Nephron progenitor cell (in vitro differentiated cells): ENCODE measurements at regions not wholly inside any gene's neighbourhood (a gene's known extent, or its start where the extent isn't known, plus 50 kb on each side); places are given as distances from the start of the nearest gene placed in this dataset.
A peak's percentile ranks its signal among the peaks of the same experiment; 100 is the strongest.

ENCODE experiments used
- DNase-seq: peaks from one replicate; pipeline ENCODE4 v3.0.0; 2021
- H3K27ac Mint-ChIP-seq: 2 replicates; pipeline ENCODE4 v1.8.0; 2021; ENCODE audit warnings: mild to moderate bottlenecking, moderate library complexity, mixed read lengths
- H3K27me3 Mint-ChIP-seq: 2 replicates; pipeline ENCODE4 v1.8.0; 2021; ENCODE audit warnings: mild to moderate bottlenecking, low read depth, mixed read lengths; ENCODE audit not compliant: poor library complexity
- H3K36me3 Mint-ChIP-seq: 2 replicates; pipeline ENCODE4 v1.8.0; 2021; ENCODE audit warnings: low read depth, mixed read lengths
- H3K4me1 Mint-ChIP-seq: 2 replicates; pipeline ENCODE4 v1.8.0; 2021; ENCODE audit warnings: mixed read lengths
- H3K4me3 Mint-ChIP-seq: 2 replicates; pipeline ENCODE4 v1.8.0; 2021; ENCODE audit warnings: mild to moderate bottlenecking, moderate library complexity, mixed read lengths
- H3K9me3 Mint-ChIP-seq: 2 replicates; pipeline ENCODE4 v1.8.0; 2021; ENCODE audit warnings: mild to moderate bottlenecking, moderate library complexity, mixed read lengths
- CTCF ChIP-seq: fragments of 200-600 bp; sonication (generic); IDR thresholded peaks from 2 replicates; pipeline ENCODE4 v1.5.0; 2021; ENCODE audit warnings: antibody characterized with exemption

DNA sequence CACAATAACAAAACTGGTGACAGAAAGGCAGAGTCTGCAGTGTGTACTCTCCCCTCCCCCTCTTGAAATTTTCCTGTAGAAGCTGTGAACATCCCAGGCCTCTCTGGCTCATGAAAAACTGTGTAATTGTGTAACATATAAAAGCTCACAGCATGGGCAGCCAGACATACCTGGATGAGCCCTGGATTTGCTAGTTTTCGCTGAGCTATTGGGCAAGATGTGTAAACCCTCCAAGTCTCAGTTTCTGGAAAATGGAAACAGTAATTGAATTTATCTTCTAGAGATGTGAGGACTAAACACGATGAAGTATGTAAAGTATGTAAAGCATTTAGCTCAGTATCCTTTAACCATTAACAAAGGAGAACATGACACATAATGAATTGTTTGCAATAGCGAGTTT, 143.2 kb upstream of the ANKH start:
- peaks cover 2% of the 10 kb centered on the region for H3K27me3 Mint-ChIP-seq
- H3K27ac Mint-ChIP-seq: no peak overlapping the region

GRCh38 chr5:15013654-15014463, 142.3 kb upstream of the ANKH start:
- Mint-ChIP-seq H3K27me3 (peaks cover 2% of the 10 kb centered on the region), H3K4me1 (no peaks in the 10 kb centered on the region), H3K27ac (no peak overlapping the region), H3K4me3 (no peak overlapping the region), H3K36me3 (no peaks in the 10 kb centered on the region), H3K9me3 (peaks cover 13% of the 10 kb centered on the region)
- TF ChIP-seq CTCF: peak; percentile 68
- DNase-seq: peak; percentile 18

More for the DNA sequence above, 143.2 kb upstream of the ANKH start:
- no peaks in the 10 kb centered on the region for H3K36me3 Mint-ChIP-seq
- no peak for DNase-seq
- H3K4me1 Mint-ChIP-seq: no peaks in the 10 kb centered on the region
- TF ChIP-seq CTCF: no peak
- H3K4me3 Mint-ChIP-seq: no peak overlapping the region
- peaks cover 17% of the 10 kb centered on the region for H3K9me3 Mint-ChIP-seq

- TF ChIP-seq CTCF: no peak
- DNase-seq: no peak
- Mint-ChIP-seq H3K4me3 (no peak overlapping the region), H3K27ac (no peak overlapping the region), H3K36me3 (no peaks in the 10 kb centered on the region), H3K4me1 (no peaks in the 10 kb centered on the region), H3K9me3 (peaks cover 2% of the 10 kb centered on the region), H3K27me3 (peaks cover 2% of the 10 kb centered on the region)
These were observed 140.5 kb upstream of the ANKH start for GRCh38 chr5:15012061-15012460.

GRCh38 chr5:15010936-15011335, 139.4 kb upstream of the ANKH start:
- TF ChIP-seq CTCF: no peak
- DNase-seq: no peak
- H3K9me3 Mint-ChIP-seq: no peaks in the 10 kb centered on the region
- H3K36me3 Mint-ChIP-seq: no peaks in the 10 kb centered on the region
- H3K27me3 Mint-ChIP-seq: peaks cover 11% of the 10 kb centered on the region
- H3K4me1 Mint-ChIP-seq: no peaks in the 10 kb centered on the region
- no peak overlapping the region for H3K27ac Mint-ChIP-seq
- H3K4me3 Mint-ChIP-seq: no peak overlapping the region

GRCh38 chr5:15009420-15009819, 137.8 kb upstream of the ANKH start:
- H3K4me1 Mint-ChIP-seq: no peaks in the 10 kb centered on the region
- no peak for TF ChIP-seq CTCF
- H3K27ac Mint-ChIP-seq: no peak overlapping the region
- H3K36me3 Mint-ChIP-seq: no peaks in the 10 kb centered on the region
- H3K4me3 Mint-ChIP-seq: no peak overlapping the region
- no peaks in the 10 kb centered on the region for H3K9me3 Mint-ChIP-seq
- peaks cover 26% of the 10 kb centered on the region for H3K27me3 Mint-ChIP-seq
- no peak for DNase-seq

DNA sequence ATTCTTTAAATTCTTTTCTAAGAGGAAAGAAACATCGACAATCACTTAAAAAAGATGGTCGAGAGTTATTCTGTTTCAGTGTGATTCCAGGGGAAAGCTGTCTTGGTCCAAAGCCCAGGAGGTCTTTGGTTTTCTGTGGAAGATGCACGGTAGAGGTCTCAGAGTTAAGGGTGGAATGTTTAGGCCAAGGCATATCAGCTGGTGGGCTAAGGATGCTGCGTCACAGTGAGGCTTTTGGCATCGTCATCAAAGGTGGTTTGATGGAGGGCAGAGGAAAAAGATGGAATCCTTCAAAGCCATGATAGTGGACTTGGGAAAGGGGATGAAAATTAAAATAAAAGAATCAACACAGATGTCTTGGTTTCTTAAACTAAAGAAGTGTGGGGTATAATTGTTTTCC, 137.3 kb upstream of the ANKH start:
- Mint-ChIP-seq H3K27ac (no peak overlapping the region), H3K4me1 (no peaks in the 10 kb centered on the region), H3K4me3 (no peak overlapping the region)

More for the DNA sequence above, 137.3 kb upstream of the ANKH start:
- Mint-ChIP-seq H3K36me3 (no peaks in the 10 kb centered on the region), H3K27me3 (peaks cover 26% of the 10 kb centered on the region), H3K9me3 (no peaks in the 10 kb centered on the region)
- no peak for DNase-seq
- no peak for TF ChIP-seq CTCF
